Keratinocyte (primary cell): ENCODE measurements at regions not wholly inside any gene's neighbourhood (a gene's known extent, or its start where the extent isn't known, plus 50 kb on each side); places are given as distances from the start of the nearest gene placed in this dataset.
"Not testable (repeated sequence)": the region's sequence is repeated elsewhere in the genome, so short reads cannot be mapped to it uniquely, and the experiment has no call there.

Source experiments
- DNase-seq: peaks from one replicate; pipeline ENCODE4 v3.0.0-alpha.2; 2011; ENCODE audit warnings: low read depth, missing footprints, low spot score
- FAIRE-seq: peaks from 2 replicates; lab custom pipeline; 2011; peaks lifted over from hg19 to GRCh38; lab: Jason Lieb, UNC
- H2AFZ ChIP-seq: 2 replicates; pipeline ENCODE4 v1.6.0; 2012; ENCODE audit warnings: low read length, control low read depth, inconsistent platforms; ENCODE audit not compliant: control insufficient read depth
- H3K27ac ChIP-seq: 2 replicates; pipeline ENCODE4 v1.5.1; 2011; ENCODE audit warnings: low read length; ENCODE audit not compliant: control insufficient read depth, insufficient read depth
- H3K27me3 ChIP-seq: 3 replicates; pipeline ENCODE4 v1.6.0; 2011; ENCODE audit warnings: low read length; ENCODE audit not compliant: control insufficient read depth, insufficient read depth; ENCODE audit errors: extremely low read depth
- H3K36me3 ChIP-seq, 2 experiments: 2 replicates in 1 of 2; 3 replicates in 1 of 2; pipeline ENCODE4 v1.5.1; 2011; ENCODE audit warnings: low read length in 2 of 2, mild to moderate bottlenecking in 1 of 2; ENCODE audit not compliant: control insufficient read depth in 2 of 2, insufficient read depth in 2 of 2; ENCODE audit errors: extremely low read depth in 1 of 2
- H3K4me1 ChIP-seq: 3 replicates; pipeline ENCODE4 v1.5.1; 2011; ENCODE audit warnings: low read length; ENCODE audit not compliant: control insufficient read depth, insufficient read depth; ENCODE audit errors: extremely low read depth
- H3K4me2 ChIP-seq: 3 replicates; pipeline ENCODE4 v1.6.0; 2011; ENCODE audit warnings: low read depth, low read length; ENCODE audit not compliant: control insufficient read depth, insufficient read depth; ENCODE audit errors: extremely low read depth
- H3K4me3 ChIP-seq, 3 experiments: fragments of 200-600 bp in 1 of 3; sonication (generic) in 1 of 3; 2 replicates in 2 of 3; 3 replicates in 1 of 3; pipeline ENCODE4 v1.5.1; 2011 to 2016; ENCODE audit warnings: low read length in 3 of 3, mild to moderate bottlenecking in 3 of 3, control low read depth in 2 of 3, inconsistent platforms in 1 of 3, low read depth in 1 of 3, mixed read lengths in 1 of 3, mixed run types in 1 of 3, moderate library complexity in 1 of 3; ENCODE audit not compliant: control insufficient read depth in 2 of 3, insufficient read depth in 2 of 3; ENCODE audit errors: extremely low read depth in 1 of 3
- H3K79me2 ChIP-seq: 2 replicates; pipeline ENCODE4 v1.6.0; 2012; ENCODE audit warnings: low read length; ENCODE audit not compliant: control insufficient read depth, insufficient read depth
- H3K9ac ChIP-seq: 3 replicates; pipeline ENCODE4 v1.6.0; 2011; ENCODE audit warnings: low read length; ENCODE audit not compliant: control insufficient read depth, insufficient read depth; ENCODE audit errors: extremely low read depth
- H3K9me1 ChIP-seq: 3 replicates; pipeline ENCODE4 v1.6.0; 2011; ENCODE audit warnings: low read length; ENCODE audit not compliant: control insufficient read depth, insufficient read depth; ENCODE audit errors: extremely low read depth
- H3K9me3 ChIP-seq: 2 replicates; pipeline ENCODE4 v1.5.1; 2012; ENCODE audit warnings: low read depth, low read length; ENCODE audit not compliant: control insufficient read depth
- H4K20me1 ChIP-seq: 3 replicates; pipeline ENCODE4 v1.6.0; 2011; ENCODE audit warnings: low read length; ENCODE audit not compliant: control insufficient read depth, insufficient read depth; ENCODE audit errors: extremely low read depth
- EZH2 ChIP-seq: IDR thresholded peaks from one replicate; pipeline ENCODE4 v1.6.1; 2012; ENCODE audit warnings: inconsistent platforms, mild to moderate bottlenecking, low read length, moderate library complexity
- dilution Hi-C: fragments of 300-500 bp; cut with MboI; formaldehyde crosslinking; loops from one replicate; pipeline ENCODE4 v1.7.0; 2020; ENCODE audit warnings: low sequenced_read_pairs; ENCODE audit not compliant: extremely low pct_ligation_motif_present
- TF ChIP-seq, protein P1 (sequence below), 3 experiments: IDR thresholded peaks in 1 of 3; conservative IDR thresholded peaks in 1 of 3; optimal IDR thresholded peaks in 1 of 3; 2 replicates in 2 of 3; 3 replicates in 1 of 3; pipeline versions ENCODE3 to v1.5.1; 2011; ENCODE audit warnings: low read length in 3 of 3, mild to moderate bottlenecking in 3 of 3, moderate library complexity in 2 of 3, control low read depth in 1 of 3, inconsistent platforms in 1 of 3; ENCODE audit not compliant: insufficient read depth in 2 of 3; ENCODE audit errors: extremely low read depth in 1 of 3

DNA sequence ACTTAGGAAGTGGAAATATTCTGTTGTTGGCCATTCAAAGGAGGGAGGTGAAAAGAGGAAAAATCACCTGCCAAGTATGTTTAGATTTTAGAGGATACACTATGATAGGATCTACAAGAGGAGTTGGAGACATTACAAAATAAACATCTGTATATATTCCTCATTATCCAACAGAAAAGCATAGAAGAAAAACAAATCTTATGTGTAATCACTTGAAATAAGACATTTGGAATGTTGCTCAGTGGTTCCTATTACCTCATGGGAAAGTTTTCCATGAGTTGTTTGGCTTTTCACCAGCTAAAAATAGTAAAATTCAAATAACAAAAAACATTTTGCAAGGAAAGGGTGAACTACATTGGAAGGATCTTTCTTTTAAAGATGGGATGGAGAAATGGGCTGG, 76.7 kb upstream of the CARMIL1 start:
- Histone ChIP-seq H3K27me3 (no peaks in the 10 kb centered on the region), H3K9me3 (no peaks in the 10 kb centered on the region), H3K4me1 (no peaks in the 10 kb centered on the region), H3K4me2 (no peak overlapping the region), H4K20me1 (no peaks in the 10 kb centered on the region), H2AFZ (no peak overlapping the region), H3K4me3 (no peak overlapping the region), H3K27ac (no peak overlapping the region), H3K36me3 (no peaks in the 10 kb centered on the region), H3K9ac (no peak overlapping the region), H3K79me2 (no peaks in the 10 kb centered on the region), H3K9me1 (no peaks in the 10 kb centered on the region)
- DNase-seq, result no peak
- TF ChIP-seq, protein P1, sequence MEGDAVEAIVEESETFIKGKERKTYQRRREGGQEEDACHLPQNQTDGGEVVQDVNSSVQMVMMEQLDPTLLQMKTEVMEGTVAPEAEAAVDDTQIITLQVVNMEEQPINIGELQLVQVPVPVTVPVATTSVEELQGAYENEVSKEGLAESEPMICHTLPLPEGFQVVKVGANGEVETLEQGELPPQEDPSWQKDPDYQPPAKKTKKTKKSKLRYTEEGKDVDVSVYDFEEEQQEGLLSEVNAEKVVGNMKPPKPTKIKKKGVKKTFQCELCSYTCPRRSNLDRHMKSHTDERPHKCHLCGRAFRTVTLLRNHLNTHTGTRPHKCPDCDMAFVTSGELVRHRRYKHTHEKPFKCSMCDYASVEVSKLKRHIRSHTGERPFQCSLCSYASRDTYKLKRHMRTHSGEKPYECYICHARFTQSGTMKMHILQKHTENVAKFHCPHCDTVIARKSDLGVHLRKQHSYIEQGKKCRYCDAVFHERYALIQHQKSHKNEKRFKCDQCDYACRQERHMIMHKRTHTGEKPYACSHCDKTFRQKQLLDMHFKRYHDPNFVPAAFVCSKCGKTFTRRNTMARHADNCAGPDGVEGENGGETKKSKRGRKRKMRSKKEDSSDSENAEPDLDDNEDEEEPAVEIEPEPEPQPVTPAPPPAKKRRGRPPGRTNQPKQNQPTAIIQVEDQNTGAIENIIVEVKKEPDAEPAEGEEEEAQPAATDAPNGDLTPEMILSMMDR (optimal IDR thresholded peaks at IDR 0.05 in 1 of 3, IDR thresholded peaks at IDR 0.05 in 1 of 3, conservative IDR thresholded peaks at IDR 0.05 in 1 of 3; ENCODE audit: extremely low read depth in 1 of 3, insufficient read depth in 2 of 3, low read length in 3 of 3), result no peak
- TF ChIP-seq EZH2, result no peak
- dilution Hi-C loops, result no loop called here
- FAIRE-seq, result no peak

DNA sequence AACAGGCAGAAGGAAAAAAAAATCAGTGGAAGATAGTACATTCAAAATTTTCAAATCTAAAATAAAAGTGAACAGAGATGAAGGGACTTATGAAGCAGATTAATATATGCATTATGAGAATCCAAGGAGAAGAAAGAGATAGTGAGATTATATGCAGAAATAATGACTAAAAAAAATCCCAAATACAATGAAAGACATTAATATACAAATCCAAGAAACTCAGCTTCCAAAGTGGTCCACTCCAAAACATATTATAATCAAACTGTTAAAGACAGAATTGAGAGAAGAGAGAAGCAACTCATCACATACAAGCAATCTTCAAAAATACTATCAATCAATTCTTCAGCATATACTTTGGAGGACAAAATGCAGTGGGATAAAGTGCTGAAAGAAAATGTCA, 73.5 kb upstream of the CARMIL1 start:
- no peak for TF ChIP-seq EZH2
- TF ChIP-seq, protein P1 (optimal IDR thresholded peaks at IDR 0.05 in 1 of 3, IDR thresholded peaks at IDR 0.05 in 1 of 3, conservative IDR thresholded peaks at IDR 0.05 in 1 of 3; ENCODE audit: extremely low read depth in 1 of 3, insufficient read depth in 2 of 3, low read length in 3 of 3), result no peak
- Histone ChIP-seq H3K4me3 (no peak overlapping the region), H3K36me3 (no peaks in the 10 kb centered on the region), H3K9me3 (no peaks in the 10 kb centered on the region), H3K27ac (no peak overlapping the region), H2AFZ (no peak overlapping the region), H3K9ac (no peak overlapping the region), H4K20me1 (no peaks in the 10 kb centered on the region), H3K9me1 (no peaks in the 10 kb centered on the region), H3K27me3 (no peaks in the 10 kb centered on the region), H3K79me2 (no peaks in the 10 kb centered on the region), H3K4me1 (no peaks in the 10 kb centered on the region), H3K4me2 (no peak overlapping the region)
- DNase-seq, result no peak
- dilution Hi-C loops, result no loop called here
- FAIRE-seq, result no peak

DNA sequence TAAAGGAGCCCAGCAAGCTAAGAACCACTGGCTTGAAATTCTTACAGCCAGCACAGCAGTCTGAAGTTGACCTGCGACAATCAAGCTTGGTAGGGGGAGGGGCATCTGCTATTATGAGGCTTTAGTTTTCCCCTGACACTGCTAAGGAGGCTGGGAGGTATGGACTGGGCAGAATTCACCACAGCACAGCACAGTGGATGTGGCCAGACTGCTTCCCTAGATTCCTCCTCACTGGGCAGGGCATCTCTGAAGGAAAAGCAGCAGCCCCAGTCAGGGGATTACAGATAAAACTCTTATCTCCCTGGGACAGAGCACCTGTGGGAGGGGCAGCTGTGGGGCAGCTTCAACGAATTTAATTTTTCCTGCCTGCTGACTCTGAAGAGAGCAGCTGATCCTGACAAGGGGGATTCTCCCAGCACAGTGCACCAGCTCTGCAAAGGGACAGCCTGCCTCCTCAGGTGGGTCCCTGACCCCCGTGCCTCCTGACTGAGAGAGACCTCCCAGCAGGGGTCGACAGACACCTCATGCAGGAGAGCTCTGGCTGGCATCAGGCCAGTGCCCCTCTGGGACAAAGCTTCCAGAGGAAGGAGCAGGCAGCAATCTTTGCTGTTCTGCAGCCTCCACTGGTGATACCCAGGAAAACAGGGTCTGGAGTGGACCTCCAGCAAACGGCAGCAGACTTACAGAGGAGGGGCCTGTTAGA, 71.6 kb upstream of the CARMIL1 start:
- H2AFZ ChIP-seq, DNase-seq, FAIRE-seq, H3K4me3 ChIP-seq, H3K79me2 ChIP-seq, H3K27ac ChIP-seq, H4K20me1 ChIP-seq, H3K4me2 ChIP-seq, H3K4me1 ChIP-seq, H3K9me3 ChIP-seq, dilution Hi-C loops, H3K27me3 ChIP-seq, H3K9me1 ChIP-seq, H3K9ac ChIP-seq, H3K36me3 ChIP-seq: not testable (repeated sequence)
